ENCODE measurements at regions not wholly inside any gene's neighbourhood (a gene's known extent, or its start where the extent isn't known, plus 50 kb on each side); places are given as distances from the start of the nearest gene placed in this dataset.
"Not testable (repeated sequence)": the region's sequence is repeated elsewhere in the genome, so short reads cannot be mapped to it uniquely, and the experiment has no call there.

DNA sequence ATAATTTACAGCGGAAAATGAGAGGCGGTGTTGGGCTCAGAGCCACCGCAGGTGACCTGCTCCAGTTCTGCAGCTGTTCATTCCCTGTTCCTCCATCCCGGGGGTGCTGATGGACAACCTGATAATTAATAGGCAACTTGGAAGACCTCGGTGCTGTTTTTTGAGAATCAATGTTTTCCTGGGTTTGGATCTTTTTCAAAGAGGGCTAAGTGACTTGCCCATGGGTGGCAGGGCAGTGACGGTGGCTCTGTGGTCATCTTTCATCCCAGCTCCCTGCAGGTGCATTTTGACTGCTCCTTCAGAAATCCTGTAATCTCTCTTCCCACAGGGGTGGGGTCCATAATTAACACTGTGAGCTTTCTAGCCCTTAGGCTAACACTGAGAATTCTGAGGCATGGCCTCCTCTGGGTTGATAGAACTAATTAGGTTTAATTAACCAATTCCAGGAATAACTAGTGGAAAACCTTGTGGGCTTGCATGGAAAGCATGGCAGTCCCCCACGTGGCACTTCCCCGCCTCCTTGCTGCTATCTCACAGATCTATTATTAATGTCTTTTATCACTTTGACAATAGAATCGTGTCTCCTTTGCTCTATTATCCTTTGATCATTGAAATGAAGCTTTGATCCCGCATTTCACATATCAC, 217.9 kb downstream of the GLRX3 start:
- WGBS (ENCODE audit: insufficient coverage), result 93% methylated on average over 10 of the region's 10 CpGs

DNA sequence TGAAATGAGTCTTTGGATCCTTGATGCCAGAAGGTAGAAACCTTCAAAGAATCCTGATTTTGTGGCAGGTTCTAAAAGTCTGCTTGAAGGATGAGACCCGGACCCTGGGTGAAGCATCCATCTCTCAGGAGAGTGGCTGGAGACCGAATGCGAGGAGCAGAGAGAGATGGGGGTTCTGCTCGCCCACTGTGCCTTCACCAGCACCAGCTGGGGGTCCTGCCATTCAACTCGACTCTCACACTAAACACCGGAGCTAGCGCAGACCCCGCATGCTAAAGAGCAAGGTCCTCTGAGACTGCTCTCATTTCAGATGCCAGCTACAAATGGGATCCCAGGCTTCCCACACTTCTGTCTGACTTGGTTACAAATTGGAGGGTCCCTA, 218.4 kb downstream of the GLRX3 start:
- Histone ChIP-seq H3K9me3 (ENCODE audit: control extremely low read depth in 1 of 5, control insufficient read depth in 4 of 5, insufficient read depth in 2 of 5, low read depth in 1 of 5, low read length in 4 of 5) (no peaks in the 10 kb centered on the region), H3K27ac (ENCODE audit: insufficient read depth in 1 of 2, low read depth in 1 of 2, low read length in 2 of 2, poor library complexity in 1 of 2, severe bottlenecking in 2 of 2) (no peak overlapping the region), H3K36me3 (ENCODE audit: control insufficient read depth in 4 of 4, insufficient read depth in 4 of 4, low read length in 3 of 4) (no peaks in the 10 kb centered on the region), H3K27me3 (replicated peaks in 2 of 5; ENCODE audit: control insufficient read depth in 4 of 5, insufficient read depth in 5 of 5, low read length in 4 of 5) (peaks cover 0 to 11% (median 0%) of the 10 kb centered on the region in 5 experiments), H3K4me1 (ENCODE audit: control extremely low read depth in 1 of 4, control insufficient read depth in 4 of 4, insufficient read depth in 4 of 4, low read length in 3 of 4) (no peaks in the 10 kb centered on the region), H3K4me3 (ENCODE audit: control insufficient read depth in 1 of 7, extremely low read depth in 1 of 7, insufficient read depth in 4 of 7, low read depth in 2 of 7, low read length in 6 of 7) (no peak overlapping the region)
- POLR2A ChIA-PET, result no interaction called here
- CTCF ChIA-PET, result no interaction called here
- WGBS (ENCODE audit: insufficient coverage), result 98% methylated on average over 8 of the region's 8 CpGs
- no peak for DNase-seq

More for the DNA sequence above, 217.9 kb downstream of the GLRX3 start:
- ChIA-PET CTCF (no interaction called here), POLR2A (no interaction called here)
- H3K36me3 ChIP-seq (ENCODE audit: control insufficient read depth in 4 of 4, insufficient read depth in 4 of 4, low read length in 3 of 4), result no peaks in the 10 kb centered on the region
- no peaks in the 10 kb centered on the region for H3K4me1 ChIP-seq (ENCODE audit: control extremely low read depth in 1 of 4, control insufficient read depth in 4 of 4, insufficient read depth in 4 of 4, low read length in 3 of 4)
- H3K27ac ChIP-seq (ENCODE audit: insufficient read depth in 1 of 2, low read depth in 1 of 2, low read length in 2 of 2, poor library complexity in 1 of 2, severe bottlenecking in 2 of 2), result no peak overlapping the region
- DNase-seq, result no peak
- no peak overlapping the region for H3K4me3 ChIP-seq (ENCODE audit: control insufficient read depth in 1 of 7, extremely low read depth in 1 of 7, insufficient read depth in 4 of 7, low read depth in 2 of 7, low read length in 6 of 7)
- H3K9me3 ChIP-seq (ENCODE audit: control extremely low read depth in 1 of 5, control insufficient read depth in 4 of 5, insufficient read depth in 2 of 5, low read depth in 1 of 5, low read length in 4 of 5), result no peaks in the 10 kb centered on the region
- peaks cover 0 to 11% (median 0%) of the 10 kb centered on the region in 5 experiments for H3K27me3 ChIP-seq (replicated peaks in 2 of 5; ENCODE audit: control insufficient read depth in 4 of 5, insufficient read depth in 5 of 5, low read length in 4 of 5)

DNA sequence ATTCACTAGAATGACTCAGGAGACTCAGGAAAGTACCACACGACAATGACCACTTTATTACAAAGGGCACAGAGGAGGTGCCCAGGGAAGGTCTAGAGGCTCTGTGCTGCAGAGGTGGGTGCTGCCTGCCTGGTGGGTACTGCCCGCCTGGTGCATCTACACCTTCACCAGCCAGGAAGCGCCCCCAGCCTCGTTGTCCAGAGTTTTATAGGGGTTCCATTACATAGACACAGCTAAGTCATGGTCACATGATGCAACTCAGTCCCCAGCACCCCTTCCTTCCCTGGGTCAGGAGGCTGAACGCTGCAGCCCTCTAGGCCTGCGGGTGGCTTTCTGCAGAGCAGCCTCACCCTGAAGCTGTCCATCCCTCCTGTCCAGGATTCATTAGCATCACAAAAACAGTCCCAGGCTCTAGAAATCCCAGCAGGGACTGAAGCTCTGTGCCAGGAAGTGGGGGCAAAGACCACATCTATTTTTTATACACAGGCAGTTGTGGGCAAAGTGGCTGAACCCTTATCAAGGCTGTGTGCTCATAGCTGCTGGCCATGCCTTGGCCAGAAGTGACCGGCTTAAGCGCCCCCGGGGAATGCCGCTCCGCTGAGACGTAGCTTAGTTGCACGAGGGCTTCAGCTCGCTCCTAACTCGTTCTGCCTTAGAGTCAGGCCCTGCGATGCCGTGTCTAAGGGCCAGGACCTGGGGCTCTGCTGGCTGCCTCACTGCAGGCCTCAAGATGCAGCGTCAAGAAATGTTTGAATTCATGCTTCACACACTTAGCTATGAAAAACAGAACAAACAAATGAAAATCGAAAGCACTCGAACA, 219.0 kb downstream of the GLRX3 start:
- Histone ChIP-seq H3K9me3 (ENCODE audit: control extremely low read depth in 1 of 5, control insufficient read depth in 4 of 5, insufficient read depth in 2 of 5, low read depth in 1 of 5, low read length in 4 of 5) (no peaks in the 10 kb centered on the region), H3K36me3 (ENCODE audit: control insufficient read depth in 4 of 4, insufficient read depth in 4 of 4, low read length in 3 of 4) (no peaks in the 10 kb centered on the region), H3K4me3 (ENCODE audit: control insufficient read depth in 1 of 7, extremely low read depth in 1 of 7, insufficient read depth in 4 of 7, low read depth in 2 of 7, low read length in 6 of 7) (no peak overlapping the region), H3K27me3 (replicated peaks in 2 of 5; ENCODE audit: control insufficient read depth in 4 of 5, insufficient read depth in 5 of 5, low read length in 4 of 5) (peaks cover 0 to 11% (median 2%) of the 10 kb centered on the region in 5 experiments), H3K27ac (ENCODE audit: insufficient read depth in 1 of 2, low read depth in 1 of 2, low read length in 2 of 2, poor library complexity in 1 of 2, severe bottlenecking in 2 of 2) (no peak overlapping the region), H3K4me1 (ENCODE audit: control extremely low read depth in 1 of 4, control insufficient read depth in 4 of 4, insufficient read depth in 4 of 4, low read length in 3 of 4) (no peaks in the 10 kb centered on the region)
- POLR2A ChIA-PET, result no interaction called here
- 91% methylated on average over 17 of the region's 20 CpGs for WGBS (ENCODE audit: insufficient coverage)
- CTCF ChIA-PET, result no interaction called here
- DNase-seq, result no peak

DNA sequence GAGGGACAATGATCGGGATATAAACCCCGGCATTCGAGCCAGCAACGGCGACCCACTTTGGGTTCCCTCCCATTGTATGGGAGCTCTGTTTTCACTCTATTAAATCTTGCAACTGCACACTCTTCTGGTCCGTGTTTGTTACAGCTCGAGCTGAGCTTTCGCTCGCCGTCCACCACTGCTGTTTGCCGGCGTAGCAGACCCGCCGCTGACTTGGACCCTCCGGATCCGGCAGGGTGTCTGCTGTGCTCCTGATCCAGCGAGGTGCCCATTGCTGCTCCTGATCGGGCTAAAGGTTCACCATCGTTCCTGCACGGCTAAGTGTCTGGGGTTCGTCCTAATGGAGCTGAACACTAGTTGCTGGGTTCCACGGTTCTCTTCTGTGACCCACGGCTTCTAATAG, 220.2 kb downstream of the GLRX3 start:
- H3K36me3 ChIP-seq (ENCODE audit: control insufficient read depth in 4 of 4, insufficient read depth in 4 of 4, low read length in 3 of 4); H3K4me3 ChIP-seq (ENCODE audit: control insufficient read depth in 1 of 7, extremely low read depth in 1 of 7, insufficient read depth in 4 of 7, low read depth in 2 of 7, low read length in 6 of 7); H3K27ac ChIP-seq (ENCODE audit: insufficient read depth in 1 of 2, low read depth in 1 of 2, low read length in 2 of 2, poor library complexity in 1 of 2, severe bottlenecking in 2 of 2); H3K9me3 ChIP-seq (ENCODE audit: control extremely low read depth in 1 of 5, control insufficient read depth in 4 of 5, insufficient read depth in 2 of 5, low read depth in 1 of 5, low read length in 4 of 5); H3K4me1 ChIP-seq (ENCODE audit: control extremely low read depth in 1 of 4, control insufficient read depth in 4 of 4, insufficient read depth in 4 of 4, low read length in 3 of 4); CTCF ChIA-PET; H3K27me3 ChIP-seq (replicated peaks in 2 of 5; ENCODE audit: control insufficient read depth in 4 of 5, insufficient read depth in 5 of 5, low read length in 4 of 5); DNase-seq: not testable (repeated sequence)
- POLR2A ChIA-PET, result interaction anchor here (0.6 kb wide), 1 partner anchor 10 kb away, joined by 3 read pairs; no protein-coding TSS in a partner anchor
- 88% methylated on average over 23 of the region's 23 CpGs for WGBS (ENCODE audit: insufficient coverage)

DNA sequence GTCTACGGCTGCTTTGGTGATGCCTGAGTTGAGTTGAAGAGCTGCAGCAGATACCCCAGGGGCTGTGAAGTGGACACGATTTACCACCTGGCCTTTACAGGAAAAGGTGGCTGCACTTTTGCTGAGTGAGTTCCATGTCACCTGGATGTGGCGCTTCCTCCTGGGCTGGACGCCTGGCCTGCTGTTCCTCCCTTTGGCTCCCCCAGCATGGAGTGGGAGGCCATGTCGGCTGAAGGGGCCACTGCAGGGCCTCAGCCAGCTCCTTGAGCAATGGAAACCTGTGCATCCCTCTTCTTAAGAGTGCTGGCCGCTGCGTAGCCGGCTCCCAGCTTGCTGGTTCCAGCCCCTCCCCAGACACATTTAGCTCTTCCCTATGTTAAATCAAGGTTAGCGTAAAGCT, 221.0 kb downstream of the GLRX3 start:
- Histone ChIP-seq H3K27ac (ENCODE audit: insufficient read depth in 1 of 2, low read depth in 1 of 2, low read length in 2 of 2, poor library complexity in 1 of 2, severe bottlenecking in 2 of 2) (no peak overlapping the region), H3K36me3 (ENCODE audit: control insufficient read depth in 4 of 4, insufficient read depth in 4 of 4, low read length in 3 of 4) (no peaks in the 10 kb centered on the region), H3K4me3 (ENCODE audit: control insufficient read depth in 1 of 7, extremely low read depth in 1 of 7, insufficient read depth in 4 of 7, low read depth in 2 of 7, low read length in 6 of 7) (no peak overlapping the region), H3K27me3 (replicated peaks in 2 of 5; ENCODE audit: control insufficient read depth in 4 of 5, insufficient read depth in 5 of 5, low read length in 4 of 5) (peaks cover 0 to 2% (median 0%) of the 10 kb centered on the region in 5 experiments), H3K9me3 (ENCODE audit: control extremely low read depth in 1 of 5, control insufficient read depth in 4 of 5, insufficient read depth in 2 of 5, low read depth in 1 of 5, low read length in 4 of 5) (no peaks in the 10 kb centered on the region), H3K4me1 (ENCODE audit: control extremely low read depth in 1 of 4, control insufficient read depth in 4 of 4, insufficient read depth in 4 of 4, low read length in 3 of 4) (no peaks in the 10 kb centered on the region)
- 94% methylated on average over 9 of the region's 9 CpGs for WGBS (ENCODE audit: insufficient coverage)
- DNase-seq, result no peak
- ChIA-PET CTCF (no interaction called here), POLR2A (no interaction called here)

DNA sequence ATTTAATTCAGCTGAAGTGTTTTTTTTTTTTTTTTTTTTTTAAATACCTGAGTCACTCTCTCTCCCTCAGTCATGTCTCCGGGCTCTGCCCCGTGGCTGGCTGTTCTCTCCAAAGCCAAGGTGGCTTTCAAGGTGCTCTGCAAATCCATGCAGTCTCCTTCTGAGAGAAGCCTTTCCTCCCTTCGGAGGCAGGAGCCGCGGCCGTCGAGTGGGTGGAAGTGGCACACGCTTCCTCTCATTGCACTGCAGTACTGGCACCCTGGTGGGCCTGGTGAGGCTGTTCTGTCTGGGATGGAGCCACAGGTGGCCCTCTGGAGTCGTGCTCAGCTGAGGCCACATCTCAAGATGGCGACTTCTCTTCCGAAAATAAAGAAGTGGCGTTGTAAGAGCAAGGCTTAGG, 221.8 kb downstream of the GLRX3 start:
- Histone ChIP-seq H3K4me3 (ENCODE audit: control insufficient read depth in 1 of 7, extremely low read depth in 1 of 7, insufficient read depth in 4 of 7, low read depth in 2 of 7, low read length in 6 of 7) (no peak overlapping the region), H3K27ac (ENCODE audit: insufficient read depth in 1 of 2, low read depth in 1 of 2, low read length in 2 of 2, poor library complexity in 1 of 2, severe bottlenecking in 2 of 2) (no peak overlapping the region), H3K36me3 (ENCODE audit: control insufficient read depth in 4 of 4, insufficient read depth in 4 of 4, low read length in 3 of 4) (no peaks in the 10 kb centered on the region), H3K27me3 (replicated peaks in 2 of 5; ENCODE audit: control insufficient read depth in 4 of 5, insufficient read depth in 5 of 5, low read length in 4 of 5) (peaks cover 0 to 4% (median 0%) of the 10 kb centered on the region in 5 experiments), H3K4me1 (ENCODE audit: control extremely low read depth in 1 of 4, control insufficient read depth in 4 of 4, insufficient read depth in 4 of 4, low read length in 3 of 4) (no peaks in the 10 kb centered on the region), H3K9me3 (ENCODE audit: control extremely low read depth in 1 of 5, control insufficient read depth in 4 of 5, insufficient read depth in 2 of 5, low read depth in 1 of 5, low read length in 4 of 5) (no peaks in the 10 kb centered on the region)
- ChIA-PET POLR2A (no interaction called here), CTCF (no interaction called here)
- no peak for DNase-seq
- WGBS (ENCODE audit: insufficient coverage), result 95% methylated on average over 11 of the region's 12 CpGs

DNA sequence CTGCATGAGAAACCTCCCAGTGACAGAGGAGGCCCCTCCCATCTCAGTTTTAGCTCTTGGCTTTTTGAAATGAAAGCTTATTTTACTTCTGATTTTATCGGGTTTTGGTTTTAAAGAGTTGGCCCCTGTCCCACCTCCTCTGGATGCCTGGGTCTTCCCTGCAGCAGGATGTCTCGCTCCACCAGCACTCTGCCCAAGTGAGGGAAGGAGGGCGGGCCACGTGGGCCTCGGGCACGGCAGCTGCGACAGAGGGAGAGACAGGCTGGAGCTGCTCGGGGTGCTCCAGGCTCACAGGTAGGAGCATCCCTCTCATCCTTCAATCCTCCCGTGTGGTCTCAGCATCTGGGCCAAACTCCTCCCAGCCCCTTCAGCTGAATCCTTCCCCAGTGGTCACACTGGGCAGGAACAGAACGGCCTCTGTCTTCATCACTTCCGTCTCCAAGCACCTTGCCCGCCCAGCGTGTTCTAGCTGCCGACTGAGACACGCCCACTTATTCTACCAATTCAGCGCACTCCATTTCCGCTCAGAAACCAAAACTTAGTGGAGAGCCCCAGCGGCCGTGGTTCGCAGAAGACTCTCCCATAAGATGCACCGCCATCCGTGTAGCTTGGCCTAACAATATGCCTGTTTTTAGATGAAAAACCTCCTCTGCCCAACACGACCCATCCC, 222.9 kb downstream of the GLRX3 start:
- no peak overlapping the region for H3K4me3 ChIP-seq (ENCODE audit: control insufficient read depth in 1 of 7, extremely low read depth in 1 of 7, insufficient read depth in 4 of 7, low read depth in 2 of 7, low read length in 6 of 7)
- WGBS (ENCODE audit: insufficient coverage), result 87% methylated on average over 15 of the region's 23 CpGs
- ChIA-PET POLR2A (no interaction called here), CTCF (no interaction called here)
- no peak for DNase-seq
- H3K27ac ChIP-seq (ENCODE audit: insufficient read depth in 1 of 2, low read depth in 1 of 2, low read length in 2 of 2, poor library complexity in 1 of 2, severe bottlenecking in 2 of 2), result no peak overlapping the region
- H3K9me3 ChIP-seq (ENCODE audit: control extremely low read depth in 1 of 5, control insufficient read depth in 4 of 5, insufficient read depth in 2 of 5, low read depth in 1 of 5, low read length in 4 of 5), result no peaks in the 10 kb centered on the region
- peaks cover 0 to 5% (median 0%) of the 10 kb centered on the region in 5 experiments for H3K27me3 ChIP-seq (replicated peaks in 2 of 5; ENCODE audit: control insufficient read depth in 4 of 5, insufficient read depth in 5 of 5, low read length in 4 of 5)
- no peaks in the 10 kb centered on the region for H3K36me3 ChIP-seq (ENCODE audit: control insufficient read depth in 4 of 4, insufficient read depth in 4 of 4, low read length in 3 of 4)
- H3K4me1 ChIP-seq (ENCODE audit: control extremely low read depth in 1 of 4, control insufficient read depth in 4 of 4, insufficient read depth in 4 of 4, low read length in 3 of 4), result no peaks in the 10 kb centered on the region
